NT2/D1 (cell line): ENCODE measurements at regions not wholly inside any gene's neighbourhood (a gene's known extent, or its start where the extent isn't known, plus 50 kb on each side); places are given as distances from the start of the nearest gene placed in this dataset.

ENCODE experiments used
- DNase-seq: peaks from one replicate; pipeline ENCODE4 v3.0.0-alpha.2; 2011; ENCODE audit warnings: low read depth, low spot score
- H3K27me3 ChIP-seq: 2 replicates; pipeline ENCODE4 v1.6.0; 2011; ENCODE audit warnings: mild to moderate bottlenecking; ENCODE audit not compliant: insufficient read length, insufficient read depth
- H3K36me3 ChIP-seq: 2 replicates; pipeline ENCODE4 v1.6.1; 2011; ENCODE audit warnings: mild to moderate bottlenecking, low read length, mixed read lengths; ENCODE audit not compliant: insufficient read depth, insufficient read length
- H3K4me1 ChIP-seq: 2 replicates; pipeline ENCODE4 v1.5.1; 2011; ENCODE audit not compliant: insufficient read depth, insufficient read length
- H3K4me3 ChIP-seq: 2 replicates; pipeline ENCODE4 v1.5.1; 2011; ENCODE audit warnings: low read depth; ENCODE audit not compliant: insufficient read length
- H3K9ac ChIP-seq: 2 replicates; pipeline ENCODE4 v1.6.0; 2011; ENCODE audit warnings: low read depth; ENCODE audit not compliant: insufficient read length
- H3K9me3 ChIP-seq: 2 replicates; pipeline ENCODE4 v1.5.1; 2011; ENCODE audit warnings: mild to moderate bottlenecking, low read length; ENCODE audit not compliant: insufficient read depth
- SUZ12 ChIP-seq: IDR thresholded peaks from 2 replicates; pipeline ENCODE4 v1.6.1; 2011; ENCODE audit not compliant: insufficient read length, insufficient read depth; ENCODE audit errors: extremely low read depth
- YY1 ChIP-seq: IDR thresholded peaks from 2 replicates; pipeline ENCODE4 v1.6.1; 2011; ENCODE audit not compliant: insufficient read length, insufficient read depth
- ZNF274 ChIP-seq: IDR thresholded peaks from 2 replicates; pipeline ENCODE4 v1.6.1; 2011; ENCODE audit warnings: mild to moderate bottlenecking, low read depth, low read length

DNA sequence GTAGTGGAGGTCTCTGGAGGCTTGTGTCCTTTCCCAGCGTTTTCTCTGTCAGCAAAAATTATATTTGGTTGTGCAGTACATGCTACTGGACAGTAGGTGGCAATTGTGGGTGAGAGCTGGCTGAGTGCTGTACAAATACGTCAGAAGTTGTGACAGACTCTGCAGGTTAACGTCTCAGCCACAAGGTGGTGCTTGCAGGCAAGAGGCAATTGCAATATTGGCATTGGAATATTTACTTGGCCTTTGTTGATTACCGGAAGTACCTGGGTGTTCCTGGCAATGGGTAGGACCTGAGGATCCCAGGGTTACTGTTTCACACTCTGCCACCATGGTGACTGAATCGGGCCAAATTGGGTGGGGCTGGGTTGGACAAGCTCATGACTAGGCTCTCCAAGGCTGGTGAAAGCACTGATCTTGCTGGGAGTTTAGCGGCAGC lies 333.9 kb upstream of the LMO3 start:
- no peaks in the 10 kb centered on the region for H3K9me3 ChIP-seq
- H3K4me3 ChIP-seq = no peak overlapping the region
- TF ChIP-seq YY1 (no peak), ZNF274 (no peak), SUZ12 (no peak)
- H3K36me3 ChIP-seq = no peaks in the 10 kb centered on the region
- peak; percentile 98 for DNase-seq
- H3K9ac ChIP-seq = no peak overlapping the region
- no peaks in the 10 kb centered on the region for H3K27me3 ChIP-seq
- no peaks in the 10 kb centered on the region for H3K4me1 ChIP-seq

DNA sequence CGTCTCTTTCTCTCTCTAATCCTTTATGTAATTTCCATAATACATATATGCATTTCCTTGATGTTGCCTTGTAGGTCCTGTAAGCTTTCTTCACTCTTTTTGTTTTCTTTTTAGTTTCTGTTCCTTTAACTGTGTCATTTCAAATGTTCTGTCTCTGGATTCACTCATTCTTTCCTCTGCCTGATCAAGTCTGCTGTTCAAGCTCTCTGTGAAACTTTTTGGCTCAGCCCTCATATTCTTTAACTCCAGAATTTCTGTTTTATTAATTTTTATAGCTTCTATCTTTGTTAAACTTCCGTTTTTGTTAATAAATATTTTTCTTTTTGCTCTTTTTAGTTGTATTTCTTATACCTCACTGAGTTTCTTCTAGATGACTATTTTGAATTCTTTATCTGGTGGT lies 321.3 kb upstream of the LMO3 start:
- H3K9ac ChIP-seq = no peak overlapping the region
- H3K4me3 ChIP-seq = no peak overlapping the region
- peaks cover 5% of the 10 kb centered on the region; the same call in 1 of the 2 replicates for H3K9me3 ChIP-seq
- no peaks in the 10 kb centered on the region for H3K4me1 ChIP-seq
- H3K27me3 ChIP-seq = no peaks in the 10 kb centered on the region
- no peak for DNase-seq
- TF ChIP-seq SUZ12 (no peak), ZNF274 (no peak), YY1 (no peak)
- H3K36me3 ChIP-seq = no peaks in the 10 kb centered on the region

GRCh38 chr12:16920451-16920850 lies 314.5 kb upstream of the LMO3 start:
- no peak overlapping the region for H3K9ac ChIP-seq
- H3K4me3 ChIP-seq = no peak overlapping the region
- no peak for TF ChIP-seq SUZ12
- TF ChIP-seq ZNF274 = no peak
- no peak for TF ChIP-seq YY1
- H3K4me1 ChIP-seq = no peaks in the 10 kb centered on the region
- no peaks in the 10 kb centered on the region for H3K27me3 ChIP-seq
- no peak for DNase-seq
- H3K36me3 ChIP-seq = no peaks in the 10 kb centered on the region
- H3K9me3 ChIP-seq = peaks cover 15% of the 10 kb centered on the region

GRCh38 chr12:16919551-16919950 lies 313.6 kb upstream of the LMO3 start:
- H3K9me3 ChIP-seq = peaks cover 15% of the 10 kb centered on the region
- no peaks in the 10 kb centered on the region for H3K36me3 ChIP-seq
- H3K27me3 ChIP-seq = no peaks in the 10 kb centered on the region
- H3K9ac ChIP-seq = no peak overlapping the region
- no peak for DNase-seq
- H3K4me3 ChIP-seq = no peak overlapping the region
- TF ChIP-seq SUZ12 = no peak
- no peak for TF ChIP-seq ZNF274
- no peak for TF ChIP-seq YY1
- H3K4me1 ChIP-seq = no peaks in the 10 kb centered on the region

DNA sequence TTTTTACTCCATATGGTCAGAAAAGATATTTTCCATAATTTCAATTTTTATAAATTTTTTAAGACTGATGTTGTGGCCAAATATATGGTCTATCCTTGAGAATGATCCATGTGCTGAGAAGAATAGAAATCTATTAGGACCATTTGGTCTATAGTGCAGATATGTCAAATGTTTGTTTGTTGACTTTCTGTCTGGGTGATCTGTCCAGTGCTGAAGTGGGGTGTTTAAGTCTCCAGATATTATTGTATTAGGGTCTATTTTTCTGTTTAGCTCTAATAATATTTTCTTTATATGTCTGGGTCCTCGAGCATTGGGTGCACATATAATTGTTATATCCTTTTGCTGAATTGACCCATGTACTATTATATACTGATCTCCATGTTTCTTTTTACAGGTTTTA lies 308.9 kb upstream of the LMO3 start:
- Histone ChIP-seq H3K27me3 (no peaks in the 10 kb centered on the region), H3K9me3 (peaks cover 5% of the 10 kb centered on the region), H3K9ac (no peak overlapping the region), H3K4me3 (no peak overlapping the region), H3K4me1 (no peaks in the 10 kb centered on the region), H3K36me3 (no peaks in the 10 kb centered on the region)
- DNase-seq = no peak
- TF ChIP-seq SUZ12 (no peak), YY1 (no peak), ZNF274 (no peak)

- H3K9ac ChIP-seq = no peak overlapping the region
- no peak for DNase-seq
- H3K4me3 ChIP-seq = no peak overlapping the region
- no peak for TF ChIP-seq SUZ12
- TF ChIP-seq YY1 = no peak
- TF ChIP-seq ZNF274 = no peak
- H3K9me3 ChIP-seq = no peaks in the 10 kb centered on the region
- H3K36me3 ChIP-seq = no peaks in the 10 kb centered on the region
- H3K27me3 ChIP-seq = no peaks in the 10 kb centered on the region
- no peaks in the 10 kb centered on the region for H3K4me1 ChIP-seq
Observed at GRCh38 chr12:16913832-16914490, 308.0 kb upstream of the LMO3 start.

GRCh38 chr12:16901946-16902345 lies 296.0 kb upstream of the LMO3 start:
- Histone ChIP-seq H3K27me3 (no peaks in the 10 kb centered on the region), H3K9me3 (no peaks in the 10 kb centered on the region), H3K4me1 (no peaks in the 10 kb centered on the region), H3K36me3 (no peaks in the 10 kb centered on the region), H3K4me3 (no peak overlapping the region), H3K9ac (no peak overlapping the region)
- no peak for DNase-seq
- TF ChIP-seq SUZ12 (no peak), YY1 (no peak), ZNF274 (no peak)

GRCh38 chr12:16893426-16893825 lies 287.5 kb upstream of the LMO3 start:
- no peak for TF ChIP-seq ZNF274
- no peak for TF ChIP-seq YY1
- no peak for TF ChIP-seq SUZ12
- no peak overlapping the region for H3K9ac ChIP-seq
- no peaks in the 10 kb centered on the region for H3K36me3 ChIP-seq
- no peaks in the 10 kb centered on the region for H3K27me3 ChIP-seq
- no peaks in the 10 kb centered on the region for H3K4me1 ChIP-seq
- H3K9me3 ChIP-seq = no peaks in the 10 kb centered on the region
- no peak overlapping the region for H3K4me3 ChIP-seq
- no peak for DNase-seq
